ENCODE measurements at regions not wholly inside any gene's neighbourhood (a gene's known extent, or its start where the extent isn't known, plus 50 kb on each side); places are given as distances from the start of the nearest gene placed in this dataset.
"Not testable (repeated sequence)": the region's sequence is repeated elsewhere in the genome, so short reads cannot be mapped to it uniquely, and the experiment has no call there.

- DNase-seq (ENCODE audit: low spot score): no peak
Observed at GRCh38 chr20:22848364-22848763, 186.7 kb upstream of the SSTR4 start.

DNA sequence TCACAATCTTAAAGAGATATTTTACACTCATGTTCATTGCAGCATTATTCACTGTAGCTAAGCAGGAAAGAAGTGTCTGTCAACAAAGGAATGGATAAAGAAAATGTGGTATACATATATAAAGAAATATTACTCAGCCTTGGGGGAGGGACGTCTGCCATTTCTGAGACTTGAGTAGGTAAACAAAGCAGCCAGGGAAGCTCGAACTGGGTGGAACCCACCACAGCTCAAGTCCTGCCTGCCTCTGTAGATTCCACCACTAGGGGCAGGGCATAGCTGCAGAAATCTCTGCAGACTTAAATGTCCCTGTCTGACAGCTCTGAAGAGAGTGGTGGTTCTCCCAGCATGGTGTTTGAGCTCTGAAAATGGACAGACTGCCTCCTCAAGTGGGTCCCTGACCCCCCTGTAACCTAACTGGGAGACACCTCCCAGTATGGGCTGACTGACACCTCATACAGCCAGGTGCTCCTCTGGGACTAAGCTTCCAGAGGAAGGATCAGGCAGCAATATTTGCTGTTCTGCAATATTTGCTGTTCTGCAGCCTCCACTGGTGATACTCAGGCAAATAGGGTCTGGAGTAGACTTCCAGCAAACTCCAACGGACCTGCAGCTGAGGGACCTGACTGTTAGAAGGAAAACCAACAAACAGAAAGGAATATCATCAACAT is 183.3 kb upstream of the SSTR4 start:
- DNase-seq (ENCODE audit: low spot score): not testable (repeated sequence)

DNA sequence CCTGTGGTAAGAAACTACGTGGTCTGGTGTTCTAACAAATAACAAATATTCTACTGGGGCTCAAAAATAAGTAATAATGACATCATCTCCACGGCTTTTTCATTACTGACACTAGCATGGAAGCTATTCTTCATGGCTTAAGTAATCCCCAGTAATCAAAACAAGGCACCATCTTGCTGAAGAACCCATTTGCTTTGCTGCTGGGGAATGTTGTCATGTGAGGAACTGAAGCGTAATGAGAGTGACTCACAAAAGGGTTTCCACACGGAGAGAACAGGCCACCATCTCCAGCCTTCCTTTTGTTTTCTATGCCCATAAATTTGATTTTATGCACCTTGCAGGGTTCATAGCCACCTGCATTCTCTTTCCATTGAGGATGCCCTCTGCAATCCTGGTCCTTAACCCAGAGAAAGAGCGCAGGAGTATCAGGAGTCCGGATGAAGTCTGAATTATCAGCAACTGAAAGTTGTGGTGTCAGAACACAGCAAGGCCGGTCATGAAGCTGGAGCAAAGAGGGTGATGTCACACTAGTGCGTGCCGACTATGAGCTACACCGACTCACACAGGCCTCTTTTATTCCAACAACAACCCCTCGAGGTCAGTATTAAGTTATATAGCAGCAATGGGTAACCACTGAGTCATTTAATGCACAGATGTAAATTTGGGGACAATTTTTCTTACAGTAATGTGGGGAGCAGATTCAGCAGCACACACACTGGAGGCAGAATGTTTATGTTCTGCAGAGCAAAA is 173.7 kb upstream of the SSTR4 start:
- no peak for DNase-seq (ENCODE audit: low spot score)

DNA sequence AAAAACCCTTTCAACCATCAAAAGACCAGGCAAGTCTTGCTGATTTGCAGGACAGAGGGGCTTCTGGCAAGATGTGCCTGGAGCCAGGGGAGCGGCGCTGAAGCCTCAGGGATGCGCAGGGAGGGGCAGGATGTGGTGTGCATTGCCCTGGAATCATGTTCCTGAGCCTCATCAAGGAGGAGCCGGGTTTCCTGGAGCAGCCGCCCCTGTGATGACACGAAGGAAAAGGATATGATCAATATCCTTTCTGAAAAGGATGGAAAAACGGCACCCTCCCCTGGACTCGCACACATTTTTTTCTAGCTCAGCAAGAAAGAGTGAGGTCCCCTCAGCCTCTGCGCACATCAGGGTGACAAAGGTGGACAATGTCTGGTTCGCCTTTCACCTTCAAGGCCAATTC is 173.1 kb upstream of the SSTR4 start:
- DNase-seq (ENCODE audit: low spot score): no peak

GRCh38 chr20:22862671-22863230 is 172.4 kb upstream of the SSTR4 start:
- DNase-seq (ENCODE audit: low spot score): no peak

- DNase-seq (ENCODE audit: low spot score): no peak
Observed at GRCh38 chr20:22863826-22864225, 171.3 kb upstream of the SSTR4 start.

- no peak for DNase-seq (ENCODE audit: low spot score)
Observed at GRCh38 chr20:22866812-22867341, 168.2 kb upstream of the SSTR4 start.

DNA sequence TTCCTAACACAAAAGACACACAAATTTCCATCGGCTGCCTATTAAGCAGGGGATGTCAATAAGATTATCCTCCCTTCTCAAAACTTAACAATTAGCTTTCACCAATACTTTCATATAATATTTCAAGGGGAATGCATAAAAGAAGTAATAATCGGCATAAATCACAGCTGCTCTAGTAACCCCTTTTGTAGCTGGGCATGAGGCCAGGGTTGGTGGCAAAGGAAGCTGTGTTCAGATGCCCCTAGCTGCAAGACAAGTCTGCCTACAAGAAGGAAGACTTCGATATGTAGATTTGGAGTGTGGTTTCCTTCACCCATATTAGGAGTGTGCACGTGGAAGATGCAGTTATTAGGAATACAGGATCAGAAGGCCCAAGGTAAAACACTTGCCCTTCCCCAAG is 156.9 kb upstream of the SSTR4 start:
- DNase-seq (ENCODE audit: low spot score): no peak

DNA sequence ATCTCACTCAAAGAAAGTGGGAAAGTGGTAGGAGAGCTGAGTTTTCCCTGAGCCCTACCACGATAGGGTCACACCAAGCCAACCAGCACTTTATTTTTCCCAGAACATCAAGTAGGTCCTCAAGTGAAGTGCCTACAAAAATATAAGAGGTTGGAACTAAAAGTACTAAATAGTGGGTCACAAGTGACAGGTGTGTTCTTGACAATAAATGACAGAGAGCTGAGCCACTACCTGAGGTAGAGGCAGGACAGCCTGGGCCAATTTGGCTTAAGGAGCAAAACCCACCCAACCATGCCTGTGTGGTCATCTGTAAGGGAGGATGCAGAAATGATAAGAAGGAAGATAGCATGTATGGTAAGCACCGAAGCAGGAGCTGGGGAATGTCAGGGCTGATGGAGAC is 154.8 kb upstream of the SSTR4 start:
- no peak for DNase-seq (ENCODE audit: low spot score)

GRCh38 chr20:22887796-22888195 is 147.3 kb upstream of the SSTR4 start:
- DNase-seq (ENCODE audit: low spot score): no peak

- no peak for DNase-seq (ENCODE audit: low spot score)
Observed at GRCh38 chr20:22890594-22891300, 144.4 kb upstream of the SSTR4 start.

GRCh38 chr20:22901164-22901563 is 133.9 kb upstream of the SSTR4 start:
- DNase-seq (ENCODE audit: low spot score): no peak

DNA sequence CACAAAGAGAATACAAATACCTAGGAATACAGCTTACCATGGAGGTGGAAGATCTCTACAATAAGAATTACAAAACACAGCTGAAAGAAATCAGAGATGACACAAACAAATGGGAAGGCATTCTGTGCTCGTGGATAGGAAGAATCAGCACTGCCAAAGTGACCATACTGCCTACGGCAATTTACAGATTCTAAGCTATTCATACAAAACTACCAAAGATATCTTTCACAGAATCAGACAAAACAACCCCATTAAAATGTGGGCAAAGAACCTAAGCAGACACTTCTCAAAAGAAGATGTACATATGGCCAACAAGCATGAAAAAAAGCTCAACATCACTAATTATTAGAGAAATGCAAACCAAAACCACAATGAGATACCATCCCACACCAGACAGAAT is 133.2 kb upstream of the SSTR4 start:
- DNase-seq (ENCODE audit: low spot score): no peak

DNA sequence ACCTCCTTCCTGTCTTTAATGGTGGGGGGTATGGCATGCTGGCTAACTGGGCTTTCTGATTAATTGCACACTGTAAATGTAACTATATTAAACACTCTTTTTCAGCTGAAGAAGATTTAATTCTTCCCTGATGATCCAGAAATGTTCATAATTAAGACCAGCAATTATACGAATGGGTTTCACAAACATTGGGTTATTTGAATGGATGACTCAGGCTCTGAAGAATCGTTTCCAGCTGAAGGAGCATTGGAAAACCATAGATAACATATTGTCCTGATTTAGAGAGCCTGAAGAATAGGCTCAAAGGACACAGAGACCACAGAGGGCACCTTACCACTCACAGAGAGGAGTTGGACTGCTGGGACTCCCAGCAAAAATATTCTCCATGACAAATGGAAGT is 130.7 kb upstream of the SSTR4 start:
- DNase-seq (ENCODE audit: low spot score): no peak

DNA sequence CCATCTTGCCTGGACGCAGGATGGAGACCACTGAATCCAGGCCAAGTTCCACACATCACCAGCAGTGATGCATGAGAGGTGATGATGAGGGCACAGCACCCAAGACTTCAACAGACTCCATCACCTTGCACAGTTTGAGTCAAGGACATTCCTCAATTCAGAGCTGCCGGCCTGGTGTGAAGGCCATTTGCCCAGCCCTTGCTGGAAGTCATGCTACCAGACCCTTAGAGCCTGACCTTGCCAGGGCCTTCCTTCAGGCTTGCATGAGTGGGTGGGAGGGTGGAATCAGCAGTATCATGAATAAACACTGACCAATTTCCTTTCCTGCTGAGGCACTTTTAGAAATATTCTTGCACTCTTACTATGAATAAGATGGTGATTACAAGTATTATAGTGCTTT is 130.2 kb upstream of the SSTR4 start:
- DNase-seq (ENCODE audit: low spot score): no peak

DNA sequence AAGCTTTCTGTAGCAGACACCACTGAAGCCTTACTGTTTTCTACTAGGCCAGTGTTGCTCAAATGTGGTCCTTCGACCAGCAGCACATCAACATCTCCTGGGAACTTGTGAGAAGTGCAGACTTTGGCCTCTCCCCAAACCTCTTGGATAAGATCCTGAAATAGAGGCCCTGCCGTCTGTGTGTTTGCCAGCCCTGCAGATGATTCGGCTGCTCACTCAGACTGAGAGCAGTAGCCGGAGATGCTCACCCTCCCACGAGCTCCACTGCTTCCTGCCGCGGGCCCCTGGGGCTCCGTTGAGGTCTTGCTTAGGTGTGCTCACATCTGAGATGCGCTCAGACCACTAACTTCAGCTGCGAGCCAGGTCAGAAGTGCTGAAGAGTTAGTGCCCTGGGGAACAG is 129.5 kb upstream of the SSTR4 start:
- no peak for DNase-seq (ENCODE audit: low spot score)

DNA sequence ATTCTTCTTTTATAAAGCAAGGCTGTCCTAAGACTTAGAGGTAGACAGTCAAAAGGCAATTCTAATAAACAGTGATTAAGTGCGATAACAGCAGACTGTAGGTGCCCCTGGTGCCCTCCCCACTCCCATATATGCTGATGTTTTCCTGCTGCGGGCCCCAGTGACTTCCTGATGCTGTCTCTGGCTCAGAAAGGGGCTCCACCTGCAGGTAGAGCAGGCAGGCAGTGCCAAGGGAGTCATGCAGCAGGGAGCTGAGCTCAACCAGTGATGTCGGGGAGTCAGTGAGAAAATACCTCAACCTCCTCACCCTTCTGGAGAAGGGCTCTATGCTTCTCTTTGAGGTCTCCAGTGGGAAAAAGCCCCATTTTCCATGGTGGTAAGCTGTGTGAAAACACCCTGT is 126.7 kb upstream of the SSTR4 start:
- DNase-seq (ENCODE audit: low spot score): no peak

DNA sequence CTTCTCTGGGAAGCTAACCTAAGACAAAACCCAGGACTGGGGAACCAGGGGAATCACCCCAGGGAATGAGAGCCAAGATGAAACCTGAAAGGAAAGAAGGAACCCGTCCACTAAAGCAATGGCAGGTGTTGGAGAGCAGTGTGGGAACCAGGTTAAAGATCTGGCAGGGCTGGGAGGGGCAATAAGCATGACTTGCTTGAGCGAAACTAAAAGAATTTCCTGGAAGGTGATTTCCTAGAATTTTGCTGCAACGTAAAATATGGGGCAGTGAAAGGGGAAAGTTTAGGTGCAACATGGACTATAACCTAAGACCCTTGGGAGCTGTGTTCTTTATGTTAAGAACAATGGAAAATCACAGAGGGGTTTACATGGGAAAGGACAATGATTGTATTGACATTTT is 126.2 kb upstream of the SSTR4 start:
- no peak for DNase-seq (ENCODE audit: low spot score)

- no peak for DNase-seq (ENCODE audit: low spot score)
Observed at GRCh38 chr20:22909436-22909835, 125.7 kb upstream of the SSTR4 start.

DNA sequence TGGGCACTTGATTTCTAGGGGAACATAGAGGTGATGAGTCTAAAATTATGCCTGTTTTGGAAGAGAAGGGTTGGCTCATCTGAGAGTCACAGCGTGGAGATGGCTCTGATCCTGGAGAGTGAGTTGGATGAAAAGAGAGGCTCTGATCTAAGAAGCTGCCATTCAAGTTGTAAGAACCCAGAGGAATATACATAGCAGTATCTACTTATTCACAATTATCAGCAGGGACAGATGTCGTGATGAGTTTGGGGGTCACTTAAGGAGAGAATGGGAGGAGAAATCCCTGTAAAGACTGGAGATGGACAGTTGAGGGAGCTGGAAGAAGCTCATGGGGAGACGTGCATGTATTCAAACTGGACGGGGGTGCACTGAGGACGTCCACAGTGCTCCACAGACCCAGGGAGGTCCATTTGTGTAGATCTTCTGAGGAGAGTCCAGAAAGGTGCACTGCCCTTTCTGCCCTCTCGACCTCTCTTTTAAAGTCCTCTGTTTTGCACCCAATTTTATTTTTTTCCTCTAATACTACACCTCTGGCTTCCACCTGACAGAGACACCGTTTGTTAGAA is 124.7 kb upstream of the SSTR4 start:
- DNase-seq (ENCODE audit: low spot score): no peak

- DNase-seq (ENCODE audit: low spot score): no peak
Observed at GRCh38 chr20:22914291-22914690, 120.8 kb upstream of the SSTR4 start.

DNA sequence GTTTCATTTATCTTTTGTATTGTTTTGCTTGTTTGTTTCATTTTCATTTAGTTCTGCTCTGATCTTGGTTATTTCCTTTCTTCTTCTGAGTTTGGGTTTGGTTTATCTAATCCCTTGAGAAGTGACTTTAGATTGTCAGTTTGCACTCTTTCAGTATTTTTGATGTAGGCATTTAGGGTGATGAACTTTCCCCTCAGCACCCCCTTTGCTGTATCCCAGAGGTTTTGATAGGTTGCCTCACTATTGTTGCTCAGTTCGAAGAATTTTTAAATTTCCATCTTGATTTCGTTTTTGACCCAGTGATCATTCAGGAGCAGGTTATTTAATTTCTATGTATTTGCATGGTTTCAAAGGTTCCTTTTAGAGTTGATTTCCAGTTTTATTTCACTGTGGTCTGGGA is 119.6 kb upstream of the SSTR4 start:
- DNase-seq (ENCODE audit: low spot score): no peak
